Activated CD8-positive, alpha-beta memory T cell treated with anti-CD3 and anti-CD28 coated beads, Interleukin-2, amount 50 U/mL, for 1 hour (primary cell): ENCODE measurements at regions not wholly inside any gene's neighbourhood (a gene's known extent, or its start where the extent isn't known, plus 50 kb on each side); places are given as distances from the start of the nearest gene placed in this dataset.

ENCODE experiments used
- DNase-seq: peaks from one replicate; pipeline ENCODE4 v3.0.0-alpha.2; 2020; ENCODE audit errors: extremely low read depth

GRCh38 chr10:10552948-10553347 is 464.7 kb upstream of the CELF2 start:
- no peak for DNase-seq

- DNase-seq = no peak
Observed at GRCh38 chr10:10564081-10564794, 453.4 kb upstream of the CELF2 start.

GRCh38 chr10:10576937-10577336 is 440.7 kb upstream of the CELF2 start:
- no peak for DNase-seq

- no peak for DNase-seq
Observed at GRCh38 chr10:10579709-10580108, 438.0 kb upstream of the CELF2 start.

GRCh38 chr10:10584161-10584560 is 433.5 kb upstream of the CELF2 start:
- DNase-seq = no peak

- DNase-seq = no peak
Observed at GRCh38 chr10:10587744-10588393, 429.8 kb upstream of the CELF2 start.

- DNase-seq = no peak
Observed at GRCh38 chr10:10589540-10590303, 427.9 kb upstream of the CELF2 start.

GRCh38 chr10:10591715-10592341 is 425.8 kb upstream of the CELF2 start:
- no peak for DNase-seq

GRCh38 chr10:10596256-10596655 is 421.4 kb upstream of the CELF2 start:
- no peak for DNase-seq

- DNase-seq = no peak
Observed at GRCh38 chr10:10598297-10598696, 419.4 kb upstream of the CELF2 start.

- DNase-seq = no peak
Observed at GRCh38 chr10:10600004-10600403, 417.7 kb upstream of the CELF2 start.

- no peak for DNase-seq
Observed at GRCh38 chr10:10605551-10606081, 412.1 kb upstream of the CELF2 start.

GRCh38 chr10:10609379-10609955 is 408.2 kb upstream of the CELF2 start:
- DNase-seq = no peak

- no peak for DNase-seq
Observed at GRCh38 chr10:10610171-10610570, 407.5 kb upstream of the CELF2 start.

GRCh38 chr10:10612151-10612550 is 405.5 kb upstream of the CELF2 start:
- DNase-seq = no peak

- DNase-seq = no peak
Observed at GRCh38 chr10:10613656-10614244, 403.9 kb upstream of the CELF2 start.

- DNase-seq = no peak
Observed at GRCh38 chr10:10617686-10618085, 400.0 kb upstream of the CELF2 start.

- no peak for DNase-seq
Observed at GRCh38 chr10:10618139-10618538, 399.5 kb upstream of the CELF2 start.

- no peak for DNase-seq
Observed at GRCh38 chr10:10623958-10624566, 393.6 kb upstream of the CELF2 start.

GRCh38 chr10:10624567-10624962 is 393.1 kb upstream of the CELF2 start:
- no peak for DNase-seq

GRCh38 chr10:10625491-10625890 is 392.2 kb upstream of the CELF2 start:
- no peak for DNase-seq
